SK-N-SH treated with all-trans-retinoic acid at 6 μM for 48 hours (cell line): ENCODE measurements at regions not wholly inside any gene's neighbourhood (a gene's known extent, or its start where the extent isn't known, plus 50 kb on each side); places are given as distances from the start of the nearest gene placed in this dataset.

Experiments
- ARNTL ChIP-seq: fragments of 450-650 bp; formaldehyde crosslinking; IDR thresholded peaks from 2 replicates; pipeline ENCODE4 v1.5.0; 2020; ENCODE audit warnings: low read depth, mild to moderate bottlenecking, moderate library complexity, borderline replicate concordance
- CREB5 ChIP-seq: fragments of 250-450 bp; sonication (Bioruptor Pico); IDR thresholded peaks from 2 replicates; pipeline ENCODE4 v1.5.1; 2020; ENCODE audit warnings: low read depth, mild to moderate bottlenecking, moderate library complexity
- CSRNP3 ChIP-seq: fragments of 250-450 bp; sonication (Bioruptor Pico); IDR thresholded peaks from 2 replicates; pipeline ENCODE4 v1.5.1; 2021; ENCODE audit warnings: mild to moderate bottlenecking, moderate library complexity
- ESRRG ChIP-seq: fragments of 250-450 bp; sonication (Bioruptor Pico); IDR thresholded peaks from 2 replicates; pipeline ENCODE4 v1.6.1; 2021; ENCODE audit warnings: mild to moderate bottlenecking
- ISL1 ChIP-seq: fragments of 250-450 bp; sonication (Bioruptor Pico); IDR thresholded peaks from 2 replicates; pipeline ENCODE4 v2.1.2; 2022; ENCODE audit warnings: mild to moderate bottlenecking, moderate library complexity
- OSR1 ChIP-seq: fragments of 250-450 bp; sonication (Bioruptor Pico); IDR thresholded peaks from 2 replicates; pipeline ENCODE4 v1.8.0; 2022; ENCODE audit warnings: moderate library complexity, mild to moderate bottlenecking, inconsistent platforms
- PATZ1 ChIP-seq: fragments of 250-450 bp; sonication (Bioruptor Pico); IDR thresholded peaks from 2 replicates; pipeline ENCODE4 v1.8.0; 2020; ENCODE audit warnings: mild to moderate bottlenecking, moderate library complexity, borderline replicate concordance
- POU6F1 ChIP-seq: fragments of 250-450 bp; sonication (Bioruptor Pico); IDR thresholded peaks from 2 replicates; pipeline ENCODE4 v1.8.0; 2021; ENCODE audit warnings: low read depth, mild to moderate bottlenecking, moderate library complexity, borderline replicate concordance
- RARB ChIP-seq: fragments of 250-450 bp; sonication (Bioruptor Pico); IDR thresholded peaks from 2 replicates; pipeline ENCODE4 v1.8.0; 2021; ENCODE audit warnings: mild to moderate bottlenecking, moderate library complexity
- SNAI2 ChIP-seq: fragments of 250-450 bp; sonication (Bioruptor Pico); IDR thresholded peaks from 2 replicates; pipeline ENCODE4 v1.5.0; 2020; ENCODE audit warnings: mild to moderate bottlenecking, moderate library complexity
- ZFP3 ChIP-seq: fragments of 250-450 bp; sonication (Bioruptor Pico); IDR thresholded peaks from 2 replicates; pipeline ENCODE4 v1.5.0; 2020; ENCODE audit warnings: mild to moderate bottlenecking, moderate library complexity
- ZFP30 ChIP-seq: fragments of 450-650 bp; formaldehyde crosslinking; IDR thresholded peaks from 2 replicates; pipeline ENCODE4 v1.5.0; 2022; ENCODE audit warnings: mild to moderate bottlenecking, moderate library complexity
- ZNF70 ChIP-seq: fragments of 450-650 bp; formaldehyde crosslinking; IDR thresholded peaks from 2 replicates; pipeline ENCODE4 v1.5.0; 2020; ENCODE audit warnings: mild to moderate bottlenecking, moderate library complexity
- ZNF8 ChIP-seq: fragments of 450-650 bp; formaldehyde crosslinking; IDR thresholded peaks from 2 replicates; pipeline ENCODE4 v1.5.0; 2020; ENCODE audit warnings: mild to moderate bottlenecking, moderate library complexity

DNA sequence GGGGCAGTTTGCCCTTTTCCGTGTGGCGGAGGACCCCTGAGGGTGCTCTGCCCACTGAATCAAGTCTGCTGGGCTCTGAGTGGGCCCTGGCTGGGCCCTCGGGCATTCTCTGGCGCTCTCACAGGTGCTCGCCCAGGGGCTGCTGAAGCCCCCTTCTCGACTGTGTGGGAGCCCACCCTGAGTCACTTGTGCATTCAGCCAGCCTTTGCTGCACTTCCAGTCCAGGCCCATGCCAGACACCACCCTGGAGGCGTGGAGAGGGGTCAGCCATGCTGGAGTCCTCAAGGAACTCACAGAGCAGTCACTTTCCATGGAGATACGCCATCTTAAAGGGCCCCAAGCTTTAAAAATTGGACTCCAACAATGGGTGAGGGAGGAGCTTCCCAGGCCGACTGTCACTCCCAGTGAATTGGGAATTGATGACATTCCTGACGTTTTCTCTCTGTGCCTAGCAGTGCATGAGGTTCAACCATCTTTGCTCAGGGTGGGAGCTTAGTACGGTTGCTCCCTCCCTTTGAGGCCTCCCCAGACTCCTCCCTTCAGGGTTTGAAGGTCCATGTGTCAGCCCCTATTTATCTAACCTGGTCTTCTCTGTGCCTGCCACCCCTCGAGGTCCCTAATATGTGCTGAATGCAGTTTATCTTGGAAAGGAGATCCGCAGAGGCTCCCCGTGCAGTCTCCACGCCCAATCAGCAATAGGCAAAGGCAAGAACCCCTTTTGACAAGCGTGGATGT, 71.8 kb upstream of the HS6ST1 start:
- TF ChIP-seq CSRNP3 (CRISPR knock-in tag) (no peak), PATZ1 (CRISPR knock-in tag) (no peak), POU6F1 (no peak), RARB (no peak), ZFP30 (CRISPR knock-in tag) (no peak), ZFP3 (CRISPR knock-in tag) (no peak), CREB5 (no peak), OSR1 (CRISPR knock-in tag) (no peak), SNAI2 (CRISPR knock-in tag) (no peak), ZNF70 (CRISPR knock-in tag) (no peak), ZNF8 (CRISPR knock-in tag) (no peak), ARNTL (CRISPR knock-in tag) (no peak), ISL1 (CRISPR knock-in tag) (no peak), ESRRG (CRISPR knock-in tag) (no peak)
